HepG2 (cell line): ENCODE measurements at regions not wholly inside any gene's neighbourhood (a gene's known extent, or its start where the extent isn't known, plus 50 kb on each side); places are given as distances from the start of the nearest gene placed in this dataset.

Source experiments
- CEBPB ChIP-seq: IDR thresholded peaks from 2 replicates; pipeline ENCODE4 v1.6.1; 2011; ENCODE audit warnings: low read depth, low read length, improper control_type of control experiment, borderline replicate concordance
- EHMT2 ChIP-seq: fragments of 200-600 bp; sonication (generic); IDR thresholded peaks from 2 replicates; pipeline ENCODE4 v1.7.0; 2017; ENCODE audit warnings: antibody characterized with exemption, low read depth, low read length, borderline replicate concordance
- FOXJ3 ChIP-seq: sonication (generic); formaldehyde crosslinking; IDR thresholded peaks from 2 replicates; pipeline ENCODE4 v1.4.0; 2020; ENCODE audit warnings: missing genetic modification reagents, mild to moderate bottlenecking, borderline replicate concordance
- GMEB2 ChIP-seq: IDR thresholded peaks from 2 replicates; pipeline ENCODE4 v1.6.1; 2016; ENCODE audit warnings: missing biosample characterization, missing genetic modification reagents, low read depth
- NFIC ChIP-seq: IDR thresholded peaks from 2 replicates; pipeline ENCODE4 v1.6.1; 2012; ENCODE audit warnings: mild to moderate bottlenecking, low read length, inconsistent platforms
- NPAS2 ChIP-seq: sonication (generic); formaldehyde crosslinking; IDR thresholded peaks from 2 replicates; pipeline ENCODE4 v1.8.0; 2022; ENCODE audit warnings: mild to moderate bottlenecking, missing genetic modification reagents, borderline replicate concordance
- RAD21 ChIP-seq: fragments of 450-650 bp; formaldehyde crosslinking; IDR thresholded peaks from 2 replicates; pipeline ENCODE4 v1.5.0; 2020; ENCODE audit warnings: mild to moderate bottlenecking
- REPIN1 ChIP-seq: sonication (generic); formaldehyde crosslinking; IDR thresholded peaks from 2 replicates; pipeline ENCODE4 v1.8.0; 2022; ENCODE audit warnings: missing genetic modification reagents, low read depth, mild to moderate bottlenecking, borderline replicate concordance
- SRY ChIP-seq: sonication (generic); formaldehyde crosslinking; IDR thresholded peaks from 2 replicates; pipeline ENCODE4 v1.8.0; 2022; ENCODE audit warnings: mild to moderate bottlenecking, missing genetic modification reagents
- STAG1 ChIP-seq: sonication (generic); formaldehyde crosslinking; IDR thresholded peaks from 2 replicates; pipeline ENCODE4 v1.4.0; 2020; ENCODE audit warnings: missing genetic modification reagents
- THRA ChIP-seq: sonication (generic); formaldehyde crosslinking; IDR thresholded peaks from 2 replicates; pipeline ENCODE4 v1.4.0; 2020; ENCODE audit warnings: missing genetic modification reagents, borderline replicate concordance
- ZNF383 ChIP-seq: sonication (generic); formaldehyde crosslinking; IDR thresholded peaks from 2 replicates; pipeline ENCODE4 v1.4.0; 2020; ENCODE audit warnings: missing genetic modification reagents, mild to moderate bottlenecking, borderline replicate concordance
- ZNF44 ChIP-seq: sonication (generic); formaldehyde crosslinking; IDR thresholded peaks from 2 replicates; pipeline ENCODE4 v1.5.1; 2020; ENCODE audit warnings: mild to moderate bottlenecking, missing genetic modification reagents
- ZZZ3 ChIP-seq: sonication (generic); formaldehyde crosslinking; IDR thresholded peaks from 2 replicates; pipeline ENCODE4 v1.4.0; 2020; ENCODE audit warnings: missing genetic modification reagents, mild to moderate bottlenecking, borderline replicate concordance
- TF ChIP-seq, protein P1 (sequence below): sonication (generic); formaldehyde crosslinking; IDR thresholded peaks from 2 replicates; pipeline ENCODE4 v1.4.0; 2020; ENCODE audit warnings: missing genetic modification reagents, borderline replicate concordance
- TF ChIP-seq, protein P2 (sequence below): sonication (generic); formaldehyde crosslinking; conservative IDR thresholded peaks from 2 replicates; pipeline ENCODE4 v1.4.0; 2020; ENCODE audit warnings: mild to moderate bottlenecking, missing genetic modification reagents, moderate library complexity
- TF ChIP-seq, protein P3 (sequence below): conservative IDR thresholded peaks from 2 replicates; pipeline ENCODE4 v1.6.1; 2018; ENCODE audit warnings: missing genetic modification reagents

- TF ChIP-seq, protein P1, sequence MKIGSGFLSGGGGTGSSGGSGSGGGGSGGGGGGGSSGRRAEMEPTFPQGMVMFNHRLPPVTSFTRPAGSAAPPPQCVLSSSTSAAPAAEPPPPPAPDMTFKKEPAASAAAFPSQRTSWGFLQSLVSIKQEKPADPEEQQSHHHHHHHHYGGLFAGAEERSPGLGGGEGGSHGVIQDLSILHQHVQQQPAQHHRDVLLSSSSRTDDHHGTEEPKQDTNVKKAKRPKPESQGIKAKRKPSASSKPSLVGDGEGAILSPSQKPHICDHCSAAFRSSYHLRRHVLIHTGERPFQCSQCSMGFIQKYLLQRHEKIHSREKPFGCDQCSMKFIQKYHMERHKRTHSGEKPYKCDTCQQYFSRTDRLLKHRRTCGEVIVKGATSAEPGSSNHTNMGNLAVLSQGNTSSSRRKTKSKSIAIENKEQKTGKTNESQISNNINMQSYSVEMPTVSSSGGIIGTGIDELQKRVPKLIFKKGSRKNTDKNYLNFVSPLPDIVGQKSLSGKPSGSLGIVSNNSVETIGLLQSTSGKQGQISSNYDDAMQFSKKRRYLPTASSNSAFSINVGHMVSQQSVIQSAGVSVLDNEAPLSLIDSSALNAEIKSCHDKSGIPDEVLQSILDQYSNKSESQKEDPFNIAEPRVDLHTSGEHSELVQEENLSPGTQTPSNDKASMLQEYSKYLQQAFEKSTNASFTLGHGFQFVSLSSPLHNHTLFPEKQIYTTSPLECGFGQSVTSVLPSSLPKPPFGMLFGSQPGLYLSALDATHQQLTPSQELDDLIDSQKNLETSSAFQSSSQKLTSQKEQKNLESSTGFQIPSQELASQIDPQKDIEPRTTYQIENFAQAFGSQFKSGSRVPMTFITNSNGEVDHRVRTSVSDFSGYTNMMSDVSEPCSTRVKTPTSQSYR (CRISPR knock-in tag): no peak
- TF ChIP-seq, protein P2, sequence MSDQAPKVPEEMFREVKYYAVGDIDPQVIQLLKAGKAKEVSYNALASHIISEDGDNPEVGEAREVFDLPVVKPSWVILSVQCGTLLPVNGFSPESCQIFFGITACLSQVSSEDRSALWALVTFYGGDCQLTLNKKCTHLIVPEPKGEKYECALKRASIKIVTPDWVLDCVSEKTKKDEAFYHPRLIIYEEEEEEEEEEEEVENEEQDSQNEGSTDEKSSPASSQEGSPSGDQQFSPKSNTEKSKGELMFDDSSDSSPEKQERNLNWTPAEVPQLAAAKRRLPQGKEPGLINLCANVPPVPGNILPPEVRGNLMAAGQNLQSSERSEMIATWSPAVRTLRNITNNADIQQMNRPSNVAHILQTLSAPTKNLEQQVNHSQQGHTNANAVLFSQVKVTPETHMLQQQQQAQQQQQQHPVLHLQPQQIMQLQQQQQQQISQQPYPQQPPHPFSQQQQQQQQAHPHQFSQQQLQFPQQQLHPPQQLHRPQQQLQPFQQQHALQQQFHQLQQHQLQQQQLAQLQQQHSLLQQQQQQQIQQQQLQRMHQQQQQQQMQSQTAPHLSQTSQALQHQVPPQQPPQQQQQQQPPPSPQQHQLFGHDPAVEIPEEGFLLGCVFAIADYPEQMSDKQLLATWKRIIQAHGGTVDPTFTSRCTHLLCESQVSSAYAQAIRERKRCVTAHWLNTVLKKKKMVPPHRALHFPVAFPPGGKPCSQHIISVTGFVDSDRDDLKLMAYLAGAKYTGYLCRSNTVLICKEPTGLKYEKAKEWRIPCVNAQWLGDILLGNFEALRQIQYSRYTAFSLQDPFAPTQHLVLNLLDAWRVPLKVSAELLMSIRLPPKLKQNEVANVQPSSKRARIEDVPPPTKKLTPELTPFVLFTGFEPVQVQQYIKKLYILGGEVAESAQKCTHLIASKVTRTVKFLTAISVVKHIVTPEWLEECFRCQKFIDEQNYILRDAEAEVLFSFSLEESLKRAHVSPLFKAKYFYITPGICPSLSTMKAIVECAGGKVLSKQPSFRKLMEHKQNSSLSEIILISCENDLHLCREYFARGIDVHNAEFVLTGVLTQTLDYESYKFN (CRISPR knock-in tag): no peak
- TF ChIP-seq STAG1 (CRISPR knock-in tag) (peak; percentile 92), THRA (CRISPR knock-in tag) (no peak), REPIN1 (CRISPR knock-in tag) (no peak), ZNF383 (CRISPR knock-in tag) (no peak), NFIC (no peak), CEBPB (peak; percentile 99), SRY (CRISPR knock-in tag) (no peak), RAD21 (CRISPR knock-in tag) (peak; percentile 81), FOXJ3 (CRISPR knock-in tag) (no peak), EHMT2 (no peak), GMEB2 (CRISPR knock-in tag) (no peak), ZZZ3 (CRISPR knock-in tag) (no peak), NPAS2 (no peak), ZNF44 (CRISPR knock-in tag) (no peak)
- TF ChIP-seq, protein P3, sequence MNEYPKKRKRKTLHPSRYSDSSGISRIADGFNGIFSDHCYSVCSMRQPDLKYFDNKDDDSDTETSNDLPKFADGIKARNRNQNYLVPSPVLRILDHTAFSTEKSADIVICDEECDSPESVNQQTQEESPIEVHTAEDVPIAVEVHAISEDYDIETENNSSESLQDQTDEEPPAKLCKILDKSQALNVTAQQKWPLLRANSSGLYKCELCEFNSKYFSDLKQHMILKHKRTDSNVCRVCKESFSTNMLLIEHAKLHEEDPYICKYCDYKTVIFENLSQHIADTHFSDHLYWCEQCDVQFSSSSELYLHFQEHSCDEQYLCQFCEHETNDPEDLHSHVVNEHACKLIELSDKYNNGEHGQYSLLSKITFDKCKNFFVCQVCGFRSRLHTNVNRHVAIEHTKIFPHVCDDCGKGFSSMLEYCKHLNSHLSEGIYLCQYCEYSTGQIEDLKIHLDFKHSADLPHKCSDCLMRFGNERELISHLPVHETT (CRISPR knock-in tag): no peak
Measured at GRCh38 chr4:162497564-162498167, 333.9 kb upstream of the FSTL5 start (continued).
